C4-2B (cell line): ENCODE measurements at regions not wholly inside any gene's neighbourhood (a gene's known extent, or its start where the extent isn't known, plus 50 kb on each side); places are given as distances from the start of the nearest gene placed in this dataset.

Experiments
- ZFX ChIP-seq: fragments of 450-650 bp; IDR thresholded peaks from 2 replicates; pipeline ENCODE4 v1.6.1; 2017
- TF ChIP-seq, protein P1 (sequence below): fragments of 450-650 bp; conservative IDR thresholded peaks from 2 replicates; pipeline ENCODE4 v1.5.1; 2017; ENCODE audit warnings: mild to moderate bottlenecking

DNA sequence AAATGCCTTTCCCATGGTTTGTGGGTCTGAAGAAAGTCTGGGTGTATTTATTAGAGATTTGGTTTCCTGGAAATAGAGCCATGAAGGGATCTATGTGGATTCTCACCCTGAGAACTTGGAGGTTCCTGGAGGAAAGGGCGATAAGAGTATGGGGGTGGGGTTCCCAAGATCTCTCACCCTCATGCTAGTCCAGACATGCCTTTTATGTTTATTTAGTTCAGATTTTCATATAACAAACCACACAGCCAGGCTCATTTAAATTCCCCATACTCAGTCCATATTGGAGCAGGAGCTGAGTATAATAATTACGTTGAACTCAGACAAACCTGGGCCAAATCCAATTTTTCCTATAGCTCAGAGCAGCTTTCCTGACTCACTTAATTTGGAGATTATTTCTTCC is 566.6 kb downstream of the GOLGA6L6 start:
- TF ChIP-seq, protein P1, sequence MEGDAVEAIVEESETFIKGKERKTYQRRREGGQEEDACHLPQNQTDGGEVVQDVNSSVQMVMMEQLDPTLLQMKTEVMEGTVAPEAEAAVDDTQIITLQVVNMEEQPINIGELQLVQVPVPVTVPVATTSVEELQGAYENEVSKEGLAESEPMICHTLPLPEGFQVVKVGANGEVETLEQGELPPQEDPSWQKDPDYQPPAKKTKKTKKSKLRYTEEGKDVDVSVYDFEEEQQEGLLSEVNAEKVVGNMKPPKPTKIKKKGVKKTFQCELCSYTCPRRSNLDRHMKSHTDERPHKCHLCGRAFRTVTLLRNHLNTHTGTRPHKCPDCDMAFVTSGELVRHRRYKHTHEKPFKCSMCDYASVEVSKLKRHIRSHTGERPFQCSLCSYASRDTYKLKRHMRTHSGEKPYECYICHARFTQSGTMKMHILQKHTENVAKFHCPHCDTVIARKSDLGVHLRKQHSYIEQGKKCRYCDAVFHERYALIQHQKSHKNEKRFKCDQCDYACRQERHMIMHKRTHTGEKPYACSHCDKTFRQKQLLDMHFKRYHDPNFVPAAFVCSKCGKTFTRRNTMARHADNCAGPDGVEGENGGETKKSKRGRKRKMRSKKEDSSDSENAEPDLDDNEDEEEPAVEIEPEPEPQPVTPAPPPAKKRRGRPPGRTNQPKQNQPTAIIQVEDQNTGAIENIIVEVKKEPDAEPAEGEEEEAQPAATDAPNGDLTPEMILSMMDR: no peak
- no peak for TF ChIP-seq ZFX
